SKM-1 treated with dmso at 0.1 percent for 144 hours (cell line): ENCODE measurements at regions not wholly inside any gene's neighbourhood (a gene's known extent, or its start where the extent isn't known, plus 50 kb on each side); places are given as distances from the start of the nearest gene placed in this dataset.

ENCODE experiments used
- DNase-seq: peaks from one replicate; lab custom pipeline; 2025; ENCODE audit not compliant: unreplicated experiment; lab: John Stamatoyannopoulos, UW

DNA sequence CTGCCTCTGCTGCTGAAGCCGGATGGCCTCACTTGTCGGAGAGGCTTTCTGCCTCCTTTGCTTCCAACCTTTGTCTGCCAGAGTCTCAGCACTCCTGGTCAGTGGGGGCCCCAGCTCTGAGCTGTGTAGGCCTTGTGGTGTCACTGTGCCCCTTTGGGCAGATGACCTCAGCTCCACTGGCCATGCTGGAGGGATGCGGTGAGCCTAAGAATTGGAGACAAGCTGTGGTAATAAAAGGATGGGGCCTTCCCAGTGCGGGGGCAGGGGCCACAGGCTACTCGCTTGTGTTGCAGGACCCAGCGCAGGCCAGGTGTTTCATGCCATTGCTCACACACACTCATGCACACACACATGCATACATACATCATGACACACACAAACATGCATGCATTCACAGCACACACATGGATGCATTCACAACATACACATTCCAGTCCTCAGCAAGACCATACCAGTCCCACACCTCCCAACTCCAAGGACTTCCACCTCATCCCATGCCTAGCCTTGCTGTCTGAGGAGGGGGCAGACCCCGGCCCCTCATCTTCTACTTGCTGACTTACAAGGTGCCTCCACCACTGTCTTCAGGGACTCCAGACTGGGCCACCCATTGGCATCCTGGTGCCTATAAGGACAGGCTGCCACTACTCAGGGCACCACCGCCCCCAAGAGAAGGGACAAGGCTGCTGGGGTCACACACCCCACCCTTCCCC, 237.7 kb downstream of the SYK start:
- DNase-seq, result no peak

- DNase-seq, result no peak
Observed at GRCh38 chr9:91039835-91040140, 238.2 kb downstream of the SYK start.

DNA sequence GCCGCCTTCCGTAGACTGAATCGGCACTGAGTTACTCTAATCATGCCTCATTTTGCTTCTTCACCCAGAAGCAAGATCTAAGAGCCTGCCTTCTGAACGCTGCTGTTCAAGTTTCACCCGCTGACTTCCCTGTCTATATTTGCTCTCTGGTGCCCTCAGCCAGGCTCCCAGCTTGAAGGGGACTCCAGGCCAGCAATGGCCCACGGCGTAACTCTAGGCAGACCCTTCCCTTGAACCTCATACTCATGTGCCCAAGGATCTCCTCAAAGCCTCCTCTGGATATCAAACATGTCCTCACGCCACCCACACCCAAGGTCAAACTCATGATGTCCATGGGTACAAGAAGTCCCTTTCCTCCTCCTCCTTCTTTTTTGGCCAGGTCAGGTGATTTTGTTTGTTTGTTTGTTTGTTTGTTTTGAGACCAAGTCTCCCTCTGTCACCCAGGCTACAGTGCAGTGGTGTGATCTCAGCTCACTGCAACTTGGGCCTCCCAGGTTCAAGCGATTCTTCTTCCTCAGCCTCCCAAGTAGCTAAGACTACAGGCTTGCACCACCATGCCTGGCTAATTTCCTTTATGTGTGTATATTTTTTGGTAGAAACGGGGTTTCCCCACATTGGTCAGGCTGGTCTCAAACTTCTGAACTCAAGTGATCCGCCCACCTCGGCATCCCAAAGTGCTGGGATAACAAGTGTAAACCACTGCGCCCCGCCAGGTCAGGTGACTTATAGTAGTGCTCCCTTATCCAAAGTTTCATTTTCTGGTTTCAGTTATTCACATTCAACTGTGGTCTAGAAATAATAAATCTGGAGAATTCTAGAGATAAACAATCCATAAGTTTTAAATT, 239.0 kb downstream of the SYK start:
- no peak for DNase-seq

GRCh38 chr9:91042024-91042423, 240.4 kb downstream of the SYK start:
- no peak for DNase-seq

- DNase-seq, result no peak
Observed at GRCh38 chr9:91042541-91042940, 240.9 kb downstream of the SYK start.

GRCh38 chr9:91043056-91043810, 241.6 kb downstream of the SYK start:
- DNase-seq, result no peak

GRCh38 chr9:91043811-91044175, 242.2 kb downstream of the SYK start:
- no peak for DNase-seq

- no peak for DNase-seq
Observed at GRCh38 chr9:91044354-91044753, 242.7 kb downstream of the SYK start.

DNA sequence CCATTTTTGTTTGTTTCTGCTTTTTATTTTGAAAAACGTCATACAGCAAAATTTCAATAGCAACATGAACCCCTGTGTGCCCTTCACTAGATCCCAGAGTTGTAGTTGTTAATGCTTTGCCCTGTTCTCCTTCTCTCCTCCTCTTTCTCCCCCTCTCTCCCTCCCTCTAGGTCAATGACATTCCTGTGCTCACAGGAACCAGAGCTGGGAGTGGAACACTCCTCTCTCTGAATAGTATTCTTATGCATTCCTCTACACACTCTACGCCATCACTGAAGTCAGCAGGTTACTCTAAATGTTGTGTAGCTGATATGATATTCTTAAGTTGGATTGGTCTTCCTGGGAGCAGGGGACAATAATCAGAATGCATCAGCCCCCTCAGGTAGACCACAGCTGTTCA, 243.4 kb downstream of the SYK start:
- DNase-seq, result no peak

- no peak for DNase-seq
Observed at GRCh38 chr9:91047529-91047928, 245.9 kb downstream of the SYK start.

DNA sequence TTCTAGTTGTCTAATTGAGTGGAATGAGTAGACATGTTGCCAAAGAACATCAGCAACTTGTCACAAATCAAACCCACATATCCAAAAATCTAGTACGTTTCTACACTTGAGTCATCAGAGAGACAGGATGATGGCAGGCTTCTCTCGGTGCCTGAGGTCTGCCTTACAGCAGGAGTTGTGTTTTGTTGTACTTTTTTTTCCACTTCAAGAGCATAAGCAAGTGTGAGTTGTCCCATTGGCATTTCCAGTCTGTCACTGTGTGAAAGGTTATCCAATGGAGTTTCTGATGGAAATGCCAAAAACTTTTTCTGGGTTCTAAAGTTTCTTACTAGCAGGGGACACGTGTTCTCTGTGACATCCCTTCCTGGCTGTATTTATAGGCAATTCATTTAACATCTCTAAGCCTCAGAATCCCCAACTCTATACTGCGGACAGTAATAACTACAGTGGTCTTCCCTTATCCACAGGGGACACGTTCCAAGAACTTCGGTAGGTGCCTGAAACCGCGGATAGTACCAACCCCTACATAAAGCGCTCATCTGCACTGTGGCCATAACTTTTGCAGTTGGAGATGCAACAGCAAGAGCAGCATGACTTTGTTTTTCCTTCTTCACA, 246.5 kb downstream of the SYK start:
- DNase-seq, result no peak

DNA sequence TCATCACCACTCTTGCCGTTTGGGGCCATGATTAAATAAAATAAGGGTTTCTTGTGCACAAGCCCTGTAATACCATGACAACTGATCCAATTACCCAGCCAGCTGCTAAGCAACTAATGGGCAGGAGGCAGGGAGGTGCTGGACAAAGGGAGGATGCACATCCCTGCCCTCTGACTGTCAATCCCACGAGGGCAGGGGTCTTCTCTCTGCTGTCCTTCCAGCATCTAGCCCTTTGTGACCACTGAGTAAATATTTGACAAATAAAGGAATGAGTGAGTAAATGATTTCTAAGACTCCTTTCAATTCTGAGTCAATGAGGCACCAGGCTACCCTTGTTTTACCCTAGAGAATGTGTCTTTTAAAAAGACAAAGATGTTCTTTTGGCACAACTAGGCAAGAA, 247.1 kb downstream of the SYK start:
- DNase-seq, result no peak

DNA sequence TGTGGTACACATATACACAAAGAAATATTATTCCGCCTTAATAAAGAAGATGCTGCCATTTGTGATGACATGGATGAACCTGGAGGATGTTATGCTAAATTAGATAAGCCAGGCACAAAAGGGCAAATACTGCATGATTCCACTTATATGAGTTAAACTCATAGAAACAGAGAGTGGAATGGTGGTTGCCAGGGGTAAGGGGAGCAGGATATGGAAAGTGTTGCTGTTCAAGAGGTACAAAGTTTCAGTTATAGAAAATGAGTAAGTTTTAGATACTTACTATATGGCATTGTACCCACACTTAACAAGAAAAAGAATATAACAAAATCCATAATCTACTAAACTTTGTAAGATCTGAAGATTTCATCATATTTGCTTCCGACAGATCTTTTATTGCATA, 252.2 kb downstream of the SYK start:
- no peak for DNase-seq

- DNase-seq, result no peak
Observed at GRCh38 chr9:91055845-91056244, 254.2 kb downstream of the SYK start.

DNA sequence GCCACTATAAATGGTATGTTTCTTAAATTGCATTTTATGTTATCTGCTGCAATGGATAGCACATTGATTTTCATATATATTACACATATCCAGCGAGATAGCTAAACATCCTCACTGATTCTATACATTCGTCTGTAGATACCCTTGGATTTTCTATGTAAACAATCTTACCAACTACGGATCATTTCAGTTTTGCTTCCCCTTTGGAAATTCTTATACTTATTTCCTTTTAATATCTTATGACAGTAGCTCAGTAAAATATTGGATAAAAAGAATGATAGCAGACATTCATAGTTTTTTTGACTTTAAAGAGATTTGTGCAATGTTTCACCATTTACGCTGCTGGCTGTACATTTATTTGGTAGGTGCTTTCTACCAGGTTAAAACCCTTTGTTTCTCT, 254.9 kb downstream of the SYK start:
- DNase-seq, result no peak

DNA sequence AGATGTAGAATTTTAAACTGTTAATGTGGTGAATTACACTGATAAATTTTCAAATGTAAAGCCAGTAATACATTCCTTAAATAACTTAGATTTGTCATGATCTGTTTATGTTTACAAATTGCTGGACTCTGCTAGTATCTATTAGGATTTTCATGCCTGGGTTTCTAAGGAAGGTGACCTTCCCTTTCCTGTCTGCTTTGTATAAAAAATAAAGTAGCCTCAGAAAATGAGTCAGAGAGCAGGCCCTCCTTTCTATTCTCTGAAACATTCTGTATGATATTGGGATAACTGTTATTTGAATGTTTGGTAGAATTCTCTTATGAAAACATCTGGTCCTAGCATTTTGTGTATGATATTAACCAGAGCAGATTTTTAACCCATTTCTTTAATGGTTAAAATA, 255.3 kb downstream of the SYK start:
- DNase-seq, result no peak

DNA sequence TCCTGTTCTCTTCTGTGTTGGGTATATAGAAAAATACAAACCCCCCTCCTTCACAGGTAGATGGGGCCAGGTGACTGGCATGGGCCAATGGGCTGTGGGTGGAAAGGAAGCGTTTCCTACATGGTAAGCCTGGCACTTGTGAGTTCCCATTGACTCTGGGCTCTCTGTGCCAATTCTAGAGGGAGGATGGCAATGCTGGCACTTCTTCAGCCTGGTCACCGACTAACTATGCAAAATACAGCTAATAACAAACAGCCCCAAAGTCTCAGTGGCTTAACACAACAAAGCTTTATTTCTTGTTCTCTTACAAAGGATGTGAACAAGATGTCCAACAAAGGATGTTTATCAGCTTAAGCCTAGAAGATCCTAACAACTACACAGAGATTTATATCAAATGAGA, 258.1 kb downstream of the SYK start:
- no peak for DNase-seq

GRCh38 chr9:91060520-91061343, 259.1 kb downstream of the SYK start:
- DNase-seq, result no peak

DNA sequence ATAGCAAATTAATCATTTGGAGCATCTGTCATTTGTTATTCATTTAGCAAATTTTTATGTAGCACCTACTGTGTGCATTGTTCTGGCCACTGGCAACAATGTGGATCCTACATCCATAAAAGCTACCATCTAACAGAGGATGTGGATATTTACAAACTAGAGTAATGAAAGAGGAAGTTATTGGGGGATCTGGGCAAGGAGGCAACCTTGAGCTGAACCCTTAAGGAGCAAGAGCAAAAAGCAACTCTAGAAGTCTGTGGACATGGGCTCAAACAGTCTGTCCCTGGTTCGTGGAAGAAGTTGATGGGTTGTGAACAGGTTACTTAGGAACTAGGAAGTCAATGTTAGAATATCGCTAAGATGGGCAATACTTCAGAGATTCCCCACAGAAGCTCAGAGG, 259.9 kb downstream of the SYK start:
- DNase-seq, result peak; percentile 11

DNA sequence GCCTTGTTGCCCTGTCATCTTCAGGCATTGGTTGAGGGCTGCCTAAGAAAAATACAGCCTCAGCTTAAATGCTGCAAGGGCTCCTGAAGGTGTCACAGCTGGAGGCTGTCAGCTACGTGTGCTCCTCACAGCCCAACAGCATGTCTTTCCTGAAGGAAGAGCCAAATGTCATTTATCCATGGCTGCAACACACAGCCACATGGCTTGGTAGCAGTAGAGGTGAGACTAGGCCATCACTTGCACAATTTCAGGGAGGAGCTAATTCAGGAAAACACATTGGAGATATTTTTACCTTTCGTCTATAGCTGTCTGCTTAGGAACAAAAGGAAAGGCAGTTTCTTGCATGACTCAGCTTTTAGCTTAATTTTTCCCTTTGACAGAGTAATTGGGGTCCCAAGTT, 260.7 kb downstream of the SYK start:
- DNase-seq, result no peak

- no peak for DNase-seq
Observed at GRCh38 chr9:91063471-91063870, 261.9 kb downstream of the SYK start.
